Retinal pigment epithelial cell (primary cell): ENCODE measurements at regions not wholly inside any gene's neighbourhood (a gene's known extent, or its start where the extent isn't known, plus 50 kb on each side); places are given as distances from the start of the nearest gene placed in this dataset.

Experiments used
- DNase-seq: peaks from one replicate; pipeline ENCODE4 v3.0.0-alpha.2; 2010; ENCODE audit warnings: low read depth
- H3K4me3 ChIP-seq: 2 replicates; pipeline ENCODE4 v1.5.1; 2011; ENCODE audit warnings: mild to moderate bottlenecking, low read length, control low read depth, moderate library complexity
- CTCF ChIP-seq: conservative IDR thresholded peaks from 2 replicates; pipeline ENCODE4 v1.5.1; 2011; ENCODE audit warnings: low read depth, low read length, control low read depth, inconsistent platforms

- no peak for TF ChIP-seq CTCF
- H3K4me3 ChIP-seq, result no peak overlapping the region
- no peak for DNase-seq
Observed at GRCh38 chr16:51988977-51989376, 558.0 kb downstream of the TOX3 start.

GRCh38 chr16:51987519-51987918 lies 559.4 kb downstream of the TOX3 start:
- no peak for TF ChIP-seq CTCF
- DNase-seq, result no peak
- H3K4me3 ChIP-seq, result no peak overlapping the region

- H3K4me3 ChIP-seq, result no peak overlapping the region
- no peak for DNase-seq
- no peak for TF ChIP-seq CTCF
Observed at GRCh38 chr16:51986717-51987116, 560.2 kb downstream of the TOX3 start.

GRCh38 chr16:51986301-51986700 lies 560.6 kb downstream of the TOX3 start:
- H3K4me3 ChIP-seq, result no peak overlapping the region
- no peak for DNase-seq

GRCh38 chr16:51985126-51985525 lies 561.8 kb downstream of the TOX3 start:
- DNase-seq, result no peak
- no peak overlapping the region for H3K4me3 ChIP-seq
- TF ChIP-seq CTCF, result no peak

More at GRCh38 chr16:51986301-51986700, 560.6 kb downstream of the TOX3 start:
- TF ChIP-seq CTCF, result no peak

- no peak overlapping the region for H3K4me3 ChIP-seq
- no peak for TF ChIP-seq CTCF
- DNase-seq, result no peak
Observed at GRCh38 chr16:51984395-51984794, 562.5 kb downstream of the TOX3 start.

- H3K4me3 ChIP-seq, result no peak overlapping the region
- peak; percentile 67 for TF ChIP-seq CTCF
- DNase-seq, result peak; percentile 39
Observed at GRCh38 chr16:51982715-51983680, 563.9 kb downstream of the TOX3 start.
